GM11168 (cell line): ENCODE measurements at regions not wholly inside any gene's neighbourhood (a gene's known extent, or its start where the extent isn't known, plus 50 kb on each side); places are given as distances from the start of the nearest gene placed in this dataset.

Source experiments
- in situ Hi-C: fragments of 300-500 bp; cut with MboI; formaldehyde crosslinking; loops from one replicate; pipeline ENCODE4 v1.12.0; 2022; ENCODE audit warnings: low sequenced_read_pairs; ENCODE audit not compliant: unreplicated experiment

DNA sequence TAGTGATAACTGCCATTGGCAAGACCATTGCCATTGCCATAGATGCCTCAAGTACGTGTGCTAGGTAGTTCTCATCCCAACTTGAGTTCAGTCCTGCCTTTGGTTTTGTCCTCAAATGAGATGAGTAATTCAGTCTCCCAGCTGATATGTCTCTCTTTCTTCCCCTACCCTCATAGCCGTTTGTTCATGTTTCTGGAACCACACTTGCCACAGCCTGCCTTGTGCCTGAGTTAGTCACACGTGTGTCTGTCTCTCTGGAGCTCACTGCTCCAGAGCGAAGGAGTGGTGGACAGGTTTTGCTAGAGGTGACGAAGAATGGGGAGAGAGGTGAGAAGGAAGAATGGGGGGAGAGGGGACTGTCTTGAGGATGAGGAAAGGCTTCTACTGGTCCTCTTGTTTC, 88.0 kb upstream of the IGF1R start:
- in situ Hi-C loops: no loop called here

DNA sequence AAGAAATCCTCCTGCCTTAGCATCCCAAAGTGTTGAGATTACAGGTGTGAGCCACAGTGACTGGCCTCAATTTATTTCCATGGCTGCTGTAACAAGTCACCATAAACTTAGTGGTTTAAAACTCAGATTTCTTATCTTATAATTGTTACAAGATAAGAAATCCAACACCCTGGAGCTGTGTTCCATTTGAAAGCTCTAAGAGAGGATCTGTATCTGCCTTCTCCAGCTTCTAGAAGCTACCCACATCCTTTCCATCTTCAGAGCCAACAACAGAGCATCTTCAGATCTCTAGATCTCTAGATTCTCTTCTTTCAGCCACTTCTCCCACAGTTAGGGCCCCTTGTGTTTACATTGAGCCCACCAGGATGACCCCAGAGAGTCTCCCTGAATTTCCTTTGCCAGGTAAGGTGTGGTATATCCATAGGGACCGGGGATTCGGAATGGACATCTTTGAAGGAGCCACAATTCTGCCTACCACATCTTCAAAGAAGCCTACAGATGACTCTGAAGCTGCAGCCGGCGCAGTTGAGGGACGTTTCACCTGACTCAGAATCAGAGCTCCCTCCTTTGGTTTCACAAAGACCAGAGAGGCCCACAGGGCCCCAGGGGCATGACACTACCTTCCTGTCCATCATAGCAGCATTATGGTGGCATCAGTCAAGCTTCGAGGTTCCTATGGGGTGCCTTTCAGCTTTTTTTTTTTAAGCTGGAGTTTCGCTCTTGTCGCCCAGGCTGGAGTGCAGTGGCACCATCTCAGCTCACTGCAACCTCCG, 87.0 kb upstream of the IGF1R start:
- in situ Hi-C loops: no loop called here

DNA sequence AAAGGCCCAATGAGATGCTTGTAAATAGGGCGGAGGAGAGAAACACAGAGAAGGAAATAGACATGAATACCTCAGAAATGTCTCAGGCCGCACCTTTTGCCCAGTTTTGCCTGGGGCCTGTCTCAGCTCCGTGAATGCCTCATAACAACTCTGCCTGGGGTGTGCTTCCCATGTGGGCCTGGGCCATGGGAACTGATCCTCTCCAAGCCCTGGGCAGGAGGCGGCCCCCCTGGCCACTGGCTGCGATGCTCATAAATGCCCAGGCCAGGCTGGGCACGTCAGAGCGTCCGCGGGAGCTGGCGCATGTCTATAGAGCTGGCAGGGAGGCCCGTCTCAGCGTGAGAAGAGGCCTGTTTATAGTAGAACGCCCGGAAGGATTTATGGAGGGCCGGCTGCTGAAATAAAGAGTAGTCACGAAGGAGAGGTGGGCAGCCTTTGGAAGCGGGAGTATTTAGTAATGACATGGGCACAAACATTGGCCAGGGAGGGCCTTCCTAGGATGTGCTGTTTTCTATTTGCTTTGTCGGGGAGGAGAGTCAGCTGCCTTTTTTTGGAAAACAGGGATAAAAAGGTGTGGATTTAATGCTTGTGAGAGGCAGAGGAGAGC, 85.9 kb upstream of the IGF1R start:
- in situ Hi-C loops: no loop called here

DNA sequence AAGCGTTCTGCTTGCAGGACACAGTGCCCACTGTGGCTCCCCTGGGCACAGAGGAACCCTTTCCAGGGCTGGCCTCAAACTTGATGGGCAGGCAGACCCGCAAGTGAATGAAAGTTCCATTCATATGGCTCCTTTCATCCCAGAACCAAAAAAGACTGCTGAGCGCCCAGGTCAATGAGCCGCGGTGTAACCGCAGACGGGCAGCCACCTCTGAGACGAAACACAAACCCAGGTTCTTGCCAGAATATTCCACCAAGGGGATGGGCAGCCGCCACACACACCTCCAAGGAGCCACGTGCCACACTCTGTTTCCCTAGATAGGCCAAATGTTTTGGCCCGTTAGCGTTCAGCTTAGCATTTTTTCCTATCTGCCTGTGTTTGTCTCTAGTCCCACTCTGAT, 82.8 kb upstream of the IGF1R start:
- in situ Hi-C loops: no loop called here

DNA sequence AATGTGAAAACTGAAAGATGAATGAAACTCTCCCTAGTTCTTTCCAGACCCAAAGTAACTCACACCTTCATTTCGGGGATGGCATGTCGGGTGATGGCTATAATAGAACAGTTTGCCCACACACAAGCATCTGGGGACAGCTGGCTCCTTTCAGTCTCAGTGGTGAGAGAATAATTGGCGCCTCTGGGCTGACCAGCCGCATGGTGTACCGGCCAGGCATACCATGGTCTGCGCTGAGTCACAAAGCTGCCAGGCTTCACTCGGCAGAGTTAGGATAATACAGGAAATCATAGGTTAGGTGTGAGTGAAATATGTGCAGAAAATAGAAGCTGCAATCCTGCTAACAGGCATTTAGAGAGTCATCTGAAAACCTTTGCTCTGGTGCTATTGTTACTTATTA, 80.4 kb upstream of the IGF1R start:
- in situ Hi-C loops: no loop called here

DNA sequence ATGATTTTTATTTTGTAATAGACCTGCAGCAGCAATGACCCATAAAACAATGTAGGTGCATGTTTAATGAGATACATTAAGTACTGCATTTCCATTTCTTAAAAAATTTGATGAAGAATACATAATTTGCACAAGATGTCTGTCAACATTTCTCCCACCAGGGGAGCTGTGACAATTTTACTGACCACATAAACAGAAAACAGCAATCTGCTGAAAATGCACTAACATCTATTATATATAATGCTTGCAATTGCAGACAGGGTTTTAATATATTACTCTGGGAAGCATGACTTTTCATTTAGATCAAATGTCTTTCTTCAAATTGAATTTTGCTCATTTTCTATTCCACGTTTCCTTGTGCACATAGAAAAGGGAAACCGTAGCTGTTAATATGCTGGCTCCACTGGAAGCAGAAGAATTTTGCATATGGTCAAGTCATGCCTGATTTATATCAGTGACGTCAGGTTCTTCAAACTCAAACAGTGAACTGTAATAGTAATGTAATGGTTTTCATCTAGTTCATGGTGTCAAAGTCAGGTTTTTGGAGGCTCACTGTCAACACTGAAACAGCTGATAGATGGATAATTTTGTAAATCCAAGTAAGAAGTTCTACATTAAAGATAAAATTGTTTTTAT, 79.8 kb upstream of the IGF1R start:
- in situ Hi-C loops: no loop called here

DNA sequence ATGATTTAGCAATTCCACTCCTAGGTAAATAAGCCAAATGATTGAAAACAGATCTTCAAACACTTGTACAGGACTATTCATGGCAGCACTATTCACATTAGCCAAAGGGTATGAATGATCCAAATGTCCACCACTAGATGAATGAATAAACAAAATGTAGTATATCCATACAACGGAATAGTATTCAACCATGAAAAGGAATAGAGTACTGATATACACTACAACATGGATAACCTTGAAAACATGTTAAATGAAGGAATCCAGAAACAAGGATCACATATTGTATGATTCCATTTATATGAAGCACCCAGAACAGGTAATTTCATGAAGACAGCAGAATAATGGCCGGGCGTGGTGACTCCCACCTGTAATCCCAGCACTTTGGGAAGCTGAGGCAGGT, 78.2 kb upstream of the IGF1R start:
- in situ Hi-C loops: no loop called here

DNA sequence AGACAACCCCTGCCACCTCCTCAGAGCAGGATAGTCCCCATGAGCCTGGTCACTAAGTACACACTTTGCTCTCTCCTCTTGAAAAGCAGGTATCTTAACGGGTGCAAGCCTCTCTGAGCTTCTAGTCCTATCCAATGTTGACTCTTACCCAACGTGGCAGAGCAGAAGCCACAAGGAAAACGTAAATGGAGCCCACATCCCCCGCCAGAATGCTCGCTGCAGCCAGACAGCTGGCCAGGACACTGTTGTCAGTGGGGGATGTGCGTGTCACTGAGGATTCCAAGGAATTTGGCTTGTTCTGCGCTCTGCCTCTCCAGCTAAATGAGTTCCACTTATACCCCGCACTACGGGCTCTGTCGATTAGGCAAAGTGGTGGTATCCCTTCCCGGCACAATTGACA, 67.8 kb upstream of the IGF1R start:
- in situ Hi-C loops: no loop called here

DNA sequence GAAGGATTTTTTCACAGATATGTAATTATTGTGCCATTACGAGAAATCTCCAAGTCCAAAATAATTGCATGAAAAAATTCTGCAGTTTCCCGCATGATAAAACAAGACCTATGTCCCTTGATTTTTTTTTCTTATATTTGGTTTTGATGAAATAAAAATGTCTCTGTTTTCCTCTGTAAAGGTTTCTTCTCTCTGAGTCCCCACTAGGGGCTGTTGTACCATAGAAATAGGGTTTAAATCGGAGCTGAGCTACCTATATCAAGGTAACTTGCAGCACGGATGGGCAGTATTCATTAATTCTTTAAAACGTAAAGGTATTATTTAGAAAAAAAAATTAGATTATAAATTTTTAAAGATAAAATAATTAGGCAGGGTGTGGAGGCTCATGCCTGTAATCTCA, 66.6 kb upstream of the IGF1R start:
- in situ Hi-C loops: no loop called here

DNA sequence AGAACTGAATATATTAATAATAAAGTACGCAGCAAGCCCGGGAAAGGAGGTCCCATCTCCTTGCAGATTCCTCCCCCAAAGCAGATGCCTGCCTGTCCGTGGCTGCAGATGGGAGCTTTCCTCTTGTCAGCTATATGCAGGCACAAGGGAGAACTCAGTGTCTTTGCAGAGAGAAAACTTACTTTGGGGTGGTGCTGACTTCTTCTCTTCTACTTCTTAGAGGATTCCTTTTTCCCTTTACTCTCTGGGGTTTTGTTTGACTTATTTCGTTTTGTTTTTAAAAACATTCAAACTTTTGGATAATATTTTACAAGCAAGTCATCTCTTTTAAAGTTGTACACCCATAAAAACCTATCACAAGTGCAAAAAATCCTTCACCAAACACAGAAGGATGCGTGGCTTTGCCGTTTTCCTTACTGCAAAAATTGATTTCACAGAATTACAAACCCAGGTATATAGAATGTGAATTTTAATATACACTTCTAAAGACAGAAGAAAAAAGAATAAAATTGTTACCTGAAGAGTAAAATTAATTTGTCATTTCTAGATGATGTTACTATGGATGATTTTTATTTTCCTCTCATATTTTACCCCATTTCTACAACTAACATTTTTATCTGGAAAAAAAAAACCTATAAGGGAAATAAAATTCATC, 65.3 kb upstream of the IGF1R start:
- in situ Hi-C loops: no loop called here

DNA sequence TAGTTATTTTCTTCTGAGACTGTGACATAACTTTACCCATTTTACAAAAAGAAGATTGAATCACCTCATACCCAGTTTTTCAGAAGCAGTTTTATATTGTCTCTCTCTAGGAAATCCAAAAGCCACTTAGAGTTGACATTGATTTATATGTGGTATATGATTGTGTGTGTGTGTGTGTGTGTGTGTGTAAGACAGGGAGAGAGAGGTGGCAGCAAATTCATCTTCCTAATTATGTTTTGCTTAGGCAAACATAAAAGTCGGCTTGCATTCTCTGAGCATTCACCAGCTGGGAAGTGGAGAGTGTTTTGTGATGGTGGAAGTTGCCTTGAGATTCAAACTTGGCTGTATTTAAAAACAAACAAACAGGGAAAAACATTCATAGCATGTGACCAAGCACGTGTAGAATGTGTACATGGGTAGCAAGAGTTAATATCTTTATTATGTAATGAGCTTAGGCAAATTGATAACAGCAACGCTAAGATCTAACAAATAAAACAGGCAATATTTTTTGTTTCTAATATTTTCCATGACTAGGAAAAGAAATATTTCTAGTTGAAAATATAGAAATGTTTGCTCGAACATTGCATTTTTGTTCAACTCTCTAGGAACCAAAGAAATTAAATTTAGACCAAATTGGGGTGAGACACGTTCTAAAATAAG, 64.4 kb upstream of the IGF1R start:
- in situ Hi-C loops: no loop called here

DNA sequence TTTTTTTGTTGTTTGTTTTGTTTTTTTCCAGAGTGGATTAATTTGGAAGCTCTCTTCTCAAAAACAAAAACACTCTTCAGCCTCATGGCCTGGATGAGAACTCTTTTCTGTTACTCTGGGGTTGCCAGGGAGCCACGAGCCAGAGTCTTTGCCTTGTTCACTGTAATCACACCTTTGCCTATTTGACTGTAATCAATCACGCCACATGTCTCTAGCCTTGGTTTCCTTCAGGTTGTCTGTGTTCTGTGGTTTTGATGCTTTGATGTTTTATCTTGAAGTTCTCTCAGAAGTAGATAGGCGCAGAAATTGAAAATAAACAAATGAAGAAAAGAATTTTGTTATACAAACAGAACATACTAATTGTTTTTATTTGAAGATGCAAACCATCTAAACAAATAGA, 62.3 kb upstream of the IGF1R start:
- in situ Hi-C loops: no loop called here

DNA sequence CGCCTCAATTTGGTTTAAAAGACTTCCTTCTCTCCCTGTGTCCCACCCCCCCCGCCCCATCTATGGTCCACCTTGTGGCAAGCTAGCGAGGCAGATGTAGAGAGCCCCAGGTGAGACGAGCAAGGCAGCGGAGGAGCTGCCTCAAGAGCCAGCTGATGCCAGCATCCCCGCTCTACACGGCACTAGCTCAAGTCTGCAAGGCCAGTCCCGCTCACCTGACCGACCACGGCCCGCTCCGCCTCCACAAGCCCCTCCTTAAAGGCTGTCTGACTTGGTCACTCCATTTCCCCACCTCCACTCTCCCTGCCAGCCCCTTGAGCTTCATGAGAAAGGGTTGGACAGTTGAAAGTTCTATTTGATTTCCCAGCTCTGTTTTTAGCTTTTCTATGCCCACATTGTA, 56.2 kb upstream of the IGF1R start:
- in situ Hi-C loops: no loop called here

DNA sequence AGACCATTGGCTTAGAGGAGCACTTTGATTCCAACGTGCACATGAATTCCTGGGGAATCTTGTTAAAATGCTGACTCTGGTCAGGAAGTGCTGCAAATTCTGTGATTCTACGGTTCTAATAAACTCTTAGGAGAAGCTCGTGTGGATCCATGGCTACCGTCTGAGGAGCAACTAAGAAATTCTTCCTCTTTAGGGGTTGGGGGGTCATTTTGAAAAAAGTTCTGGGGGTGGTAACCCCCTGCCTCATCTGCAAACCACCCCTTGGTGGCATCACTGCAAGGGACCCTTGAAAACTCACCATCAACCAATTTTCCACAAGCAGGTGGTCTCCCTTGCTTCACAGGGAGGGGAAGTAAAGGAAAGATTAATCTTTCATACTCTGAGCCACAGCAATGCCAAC, 52.2 kb upstream of the IGF1R start:
- in situ Hi-C loops: no loop called here

DNA sequence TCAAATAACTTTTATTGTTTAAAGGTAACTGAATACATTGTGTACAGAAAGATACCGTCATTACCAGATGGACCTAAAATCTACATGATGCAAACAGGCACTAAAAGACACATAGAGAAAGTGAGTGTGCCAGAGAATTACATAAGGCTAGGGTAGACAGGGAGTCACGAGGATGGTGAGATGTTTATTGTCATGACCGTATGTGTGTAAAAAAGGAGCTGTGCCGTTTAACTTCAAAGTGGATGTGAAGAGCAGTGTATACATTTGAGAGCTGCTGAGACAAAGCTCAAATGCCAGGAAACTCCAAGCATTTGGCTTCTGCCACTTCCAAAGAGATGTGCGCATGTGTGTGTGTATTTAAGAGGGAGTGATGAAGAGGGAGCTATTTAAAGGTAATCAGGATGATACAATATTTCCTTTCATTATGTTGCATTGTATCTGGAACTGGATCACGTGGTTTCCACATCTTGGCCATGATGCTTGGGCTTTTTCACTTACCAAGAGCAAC, 51.4 kb upstream of the IGF1R start:
- in situ Hi-C loops: no loop called here

DNA sequence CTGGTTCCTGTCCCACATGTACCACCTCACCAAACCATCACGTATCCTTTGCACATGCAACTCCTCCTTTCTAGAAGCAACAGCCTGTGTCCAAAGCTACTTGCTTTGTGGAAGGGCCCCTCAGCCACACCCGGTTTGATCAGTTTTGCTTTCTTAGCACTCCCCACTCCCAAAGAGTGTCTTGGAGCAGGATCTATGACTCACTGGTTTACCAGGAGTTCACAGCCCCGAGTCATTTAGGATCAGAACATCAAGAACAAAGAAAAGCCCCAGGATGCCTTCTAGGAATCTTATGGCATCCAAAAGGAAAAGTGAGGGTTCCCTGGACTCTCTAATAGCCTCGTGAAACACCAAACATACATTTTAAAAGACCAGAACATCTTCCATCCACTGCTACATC, 50.7 kb upstream of the IGF1R start:
- in situ Hi-C loops: no loop called here
